ENCODE measurements at regions not wholly inside any gene's neighbourhood (a gene's known extent, or its start where the extent isn't known, plus 50 kb on each side); places are given as distances from the start of the nearest gene placed in this dataset.
A peak's percentile ranks its signal among the peaks of the same experiment; 100 is the strongest.
"Not testable (repeated sequence)": the region's sequence is repeated elsewhere in the genome, so short reads cannot be mapped to it uniquely, and the experiment has no call there.

- no peak overlapping the region for H3K4me3 ChIP-seq (ENCODE audit: low read depth, low read length, poor library complexity, severe bottlenecking)
- H3K27ac ChIP-seq (ENCODE audit: low read depth, low read length, poor library complexity, severe bottlenecking) = no peak overlapping the region
- no peaks in the 10 kb centered on the region for H3F3A ChIP-seq (ENCODE audit: insufficient read depth, low read length)
- H3K36me3 ChIP-seq (ENCODE audit: insufficient read depth, low read length) = no peaks in the 10 kb centered on the region
- H3K4me1 ChIP-seq (ENCODE audit: insufficient read depth, low read length, severe bottlenecking) = no peaks in the 10 kb centered on the region
- no peak overlapping the region for H2AFZ ChIP-seq (ENCODE audit: low read length)
- TF ChIP-seq EZH2 (IDR thresholded peaks at IDR 0.05; ENCODE audit: borderline replicate concordance, low read length) (no peak), CTCF (IDR thresholded peaks at IDR 0.05; ENCODE audit: low read length) (no peak)
- H3K4me2 ChIP-seq (ENCODE audit: low read length) = no peak overlapping the region
- no peaks in the 10 kb centered on the region for H4K20me1 ChIP-seq (ENCODE audit: insufficient read depth, low read length)
- H3K9me2 ChIP-seq (ENCODE audit: low read depth, low read length) = no peaks in the 10 kb centered on the region
- no peaks in the 10 kb centered on the region for H3K9me3 ChIP-seq (ENCODE audit: low read length)
- no peaks in the 10 kb centered on the region for H3K27me3 ChIP-seq (ENCODE audit: insufficient read depth, low read length)
- no peaks in the 10 kb centered on the region for H3K79me2 ChIP-seq (ENCODE audit: insufficient read depth, low read length)
- no peak overlapping the region for H3K9ac ChIP-seq (ENCODE audit: low read length)
Observed at GRCh38 chr9:90201766-90202165, 440.9 kb downstream of the DIRAS2 start.

DNA sequence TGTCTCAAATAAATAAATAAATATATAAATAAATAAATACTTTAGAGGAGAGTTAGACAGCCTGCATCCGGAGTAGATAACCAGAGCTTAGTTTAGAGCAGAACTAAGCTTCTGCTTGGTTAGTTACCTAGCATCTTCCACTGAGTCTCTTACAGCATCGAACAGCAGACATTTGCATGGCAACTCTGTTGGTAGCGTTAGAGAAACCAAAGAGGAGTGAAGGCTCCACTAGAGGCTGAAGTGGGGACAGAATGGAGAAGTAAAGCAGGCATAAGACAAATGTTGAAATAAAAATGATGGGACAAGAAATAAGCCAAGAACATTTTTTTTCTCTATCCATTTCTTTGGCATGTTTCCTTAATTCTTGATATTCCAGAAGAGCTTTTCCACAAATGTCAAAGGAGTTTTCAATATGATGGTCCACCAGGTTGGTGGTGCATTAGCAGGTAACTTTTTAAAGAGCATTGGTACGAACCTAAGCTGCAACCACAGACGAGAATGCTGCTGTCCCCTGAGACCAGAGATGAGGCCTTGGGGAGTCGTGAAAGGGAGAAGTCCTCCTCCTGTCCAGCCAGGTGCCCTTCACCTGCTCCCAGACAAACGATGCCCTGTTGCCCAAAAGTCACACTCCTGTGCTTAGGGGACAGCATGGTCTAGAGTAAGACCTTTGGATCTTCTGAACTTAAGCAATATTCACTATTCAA lies 438.3 kb downstream of the DIRAS2 start:
- H3K9me3 ChIP-seq (ENCODE audit: low read length) = no peaks in the 10 kb centered on the region
- no peak overlapping the region for H3K4me2 ChIP-seq (ENCODE audit: low read length)
- no peaks in the 10 kb centered on the region for H3K79me2 ChIP-seq (ENCODE audit: insufficient read depth, low read length)
- no peaks in the 10 kb centered on the region for H3K4me1 ChIP-seq (ENCODE audit: insufficient read depth, low read length, severe bottlenecking)
- no peak overlapping the region for H3K9ac ChIP-seq (ENCODE audit: low read length)
- no peaks in the 10 kb centered on the region for H3K27me3 ChIP-seq (ENCODE audit: insufficient read depth, low read length)
- H3K36me3 ChIP-seq (ENCODE audit: insufficient read depth, low read length) = no peaks in the 10 kb centered on the region
- H4K20me1 ChIP-seq (ENCODE audit: insufficient read depth, low read length) = no peaks in the 10 kb centered on the region
- no peak overlapping the region for H3K4me3 ChIP-seq (ENCODE audit: low read depth, low read length, poor library complexity, severe bottlenecking)
- TF ChIP-seq CTCF (IDR thresholded peaks at IDR 0.05; ENCODE audit: low read length) (no peak), EZH2 (IDR thresholded peaks at IDR 0.05; ENCODE audit: borderline replicate concordance, low read length) (no peak)
- no peaks in the 10 kb centered on the region for H3K9me2 ChIP-seq (ENCODE audit: low read depth, low read length)
- H3K27ac ChIP-seq (ENCODE audit: low read depth, low read length, poor library complexity, severe bottlenecking) = no peak overlapping the region
- no peaks in the 10 kb centered on the region for H3F3A ChIP-seq (ENCODE audit: insufficient read depth, low read length)
- no peak overlapping the region for H2AFZ ChIP-seq (ENCODE audit: low read length)

- not testable (repeated sequence) for H3K4me2 ChIP-seq (ENCODE audit: low read length); H3F3A ChIP-seq (ENCODE audit: insufficient read depth, low read length); H3K4me3 ChIP-seq (ENCODE audit: low read depth, low read length, poor library complexity, severe bottlenecking); H3K4me1 ChIP-seq (ENCODE audit: insufficient read depth, low read length, severe bottlenecking); H4K20me1 ChIP-seq (ENCODE audit: insufficient read depth, low read length); H3K27me3 ChIP-seq (ENCODE audit: insufficient read depth, low read length); H3K9me2 ChIP-seq (ENCODE audit: low read depth, low read length); H3K9me3 ChIP-seq (ENCODE audit: low read length); H3K79me2 ChIP-seq (ENCODE audit: insufficient read depth, low read length); H3K36me3 ChIP-seq (ENCODE audit: insufficient read depth, low read length); H3K27ac ChIP-seq (ENCODE audit: low read depth, low read length, poor library complexity, severe bottlenecking); H3K9ac ChIP-seq (ENCODE audit: low read length); H2AFZ ChIP-seq (ENCODE audit: low read length)
Observed at GRCh38 chr9:90213045-90213444, 429.6 kb downstream of the DIRAS2 start.

GRCh38 chr9:90219548-90220118 lies 423.0 kb downstream of the DIRAS2 start:
- Histone ChIP-seq H3K27ac (ENCODE audit: low read depth, low read length, poor library complexity, severe bottlenecking) (no peak overlapping the region), H3F3A (ENCODE audit: insufficient read depth, low read length) (no peaks in the 10 kb centered on the region), H3K4me2 (ENCODE audit: low read length) (no peak overlapping the region), H3K9me3 (ENCODE audit: low read length) (no peaks in the 10 kb centered on the region), H3K9ac (ENCODE audit: low read length) (no peak overlapping the region), H3K9me2 (ENCODE audit: low read depth, low read length) (no peaks in the 10 kb centered on the region), H3K36me3 (ENCODE audit: insufficient read depth, low read length) (no peaks in the 10 kb centered on the region), H2AFZ (ENCODE audit: low read length) (no peak overlapping the region), H3K4me3 (ENCODE audit: low read depth, low read length, poor library complexity, severe bottlenecking) (no peak overlapping the region), H3K27me3 (ENCODE audit: insufficient read depth, low read length) (no peaks in the 10 kb centered on the region), H4K20me1 (ENCODE audit: insufficient read depth, low read length) (no peaks in the 10 kb centered on the region), H3K4me1 (ENCODE audit: insufficient read depth, low read length, severe bottlenecking) (no peaks in the 10 kb centered on the region), H3K79me2 (ENCODE audit: insufficient read depth, low read length) (no peaks in the 10 kb centered on the region)
- TF ChIP-seq EZH2 (IDR thresholded peaks at IDR 0.05; ENCODE audit: borderline replicate concordance, low read length) (no peak), CTCF (IDR thresholded peaks at IDR 0.05; ENCODE audit: low read length) (peak; percentile 52)

DNA sequence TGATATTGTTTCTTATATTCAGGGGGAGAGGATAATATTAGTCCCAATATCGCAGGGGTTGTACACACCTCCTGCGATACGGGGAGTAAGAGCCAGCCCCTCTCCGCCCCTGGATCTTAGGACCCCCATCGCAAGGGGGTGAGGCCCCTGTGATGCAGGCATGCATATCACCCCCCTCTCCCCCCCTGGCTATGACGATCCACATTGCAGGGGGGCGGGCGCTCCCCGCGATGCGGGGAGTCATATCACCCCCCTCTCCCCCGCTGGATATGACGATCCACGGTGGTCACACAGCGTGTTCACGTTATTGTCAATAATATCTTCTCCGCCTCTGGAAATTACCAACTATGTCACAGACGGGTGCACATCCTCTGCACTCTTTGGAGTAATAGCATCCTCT lies 420.7 kb downstream of the DIRAS2 start:
- not testable (repeated sequence) for H4K20me1 ChIP-seq (ENCODE audit: insufficient read depth, low read length); H3K4me1 ChIP-seq (ENCODE audit: insufficient read depth, low read length, severe bottlenecking); H3K4me3 ChIP-seq (ENCODE audit: low read depth, low read length, poor library complexity, severe bottlenecking); H3K9me2 ChIP-seq (ENCODE audit: low read depth, low read length); H3K4me2 ChIP-seq (ENCODE audit: low read length); H3K79me2 ChIP-seq (ENCODE audit: insufficient read depth, low read length); H3F3A ChIP-seq (ENCODE audit: insufficient read depth, low read length); H3K9me3 ChIP-seq (ENCODE audit: low read length); H3K27me3 ChIP-seq (ENCODE audit: insufficient read depth, low read length); H3K27ac ChIP-seq (ENCODE audit: low read depth, low read length, poor library complexity, severe bottlenecking); H2AFZ ChIP-seq (ENCODE audit: low read length); H3K36me3 ChIP-seq (ENCODE audit: insufficient read depth, low read length); H3K9ac ChIP-seq (ENCODE audit: low read length)

All from OCI-LY1 (cell line).